GM12872 (cell line): ENCODE measurements at regions not wholly inside any gene's neighbourhood (a gene's known extent, or its start where the extent isn't known, plus 50 kb on each side); places are given as distances from the start of the nearest gene placed in this dataset.
A peak's percentile ranks its signal among the peaks of the same experiment; 100 is the strongest.

Source experiments
- TF ChIP-seq, protein P1 (sequence below): IDR thresholded peaks from 3 replicates; pipeline ENCODE4 v1.5.1; 2011; ENCODE audit warnings: low read depth, mild to moderate bottlenecking, low read length, moderate library complexity; ENCODE audit not compliant: insufficient read depth

GRCh38 chr10:105953056-105953455 lies 1211.5 kb downstream of the SORCS1 start:
- TF ChIP-seq, protein P1, sequence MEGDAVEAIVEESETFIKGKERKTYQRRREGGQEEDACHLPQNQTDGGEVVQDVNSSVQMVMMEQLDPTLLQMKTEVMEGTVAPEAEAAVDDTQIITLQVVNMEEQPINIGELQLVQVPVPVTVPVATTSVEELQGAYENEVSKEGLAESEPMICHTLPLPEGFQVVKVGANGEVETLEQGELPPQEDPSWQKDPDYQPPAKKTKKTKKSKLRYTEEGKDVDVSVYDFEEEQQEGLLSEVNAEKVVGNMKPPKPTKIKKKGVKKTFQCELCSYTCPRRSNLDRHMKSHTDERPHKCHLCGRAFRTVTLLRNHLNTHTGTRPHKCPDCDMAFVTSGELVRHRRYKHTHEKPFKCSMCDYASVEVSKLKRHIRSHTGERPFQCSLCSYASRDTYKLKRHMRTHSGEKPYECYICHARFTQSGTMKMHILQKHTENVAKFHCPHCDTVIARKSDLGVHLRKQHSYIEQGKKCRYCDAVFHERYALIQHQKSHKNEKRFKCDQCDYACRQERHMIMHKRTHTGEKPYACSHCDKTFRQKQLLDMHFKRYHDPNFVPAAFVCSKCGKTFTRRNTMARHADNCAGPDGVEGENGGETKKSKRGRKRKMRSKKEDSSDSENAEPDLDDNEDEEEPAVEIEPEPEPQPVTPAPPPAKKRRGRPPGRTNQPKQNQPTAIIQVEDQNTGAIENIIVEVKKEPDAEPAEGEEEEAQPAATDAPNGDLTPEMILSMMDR = no peak

DNA sequence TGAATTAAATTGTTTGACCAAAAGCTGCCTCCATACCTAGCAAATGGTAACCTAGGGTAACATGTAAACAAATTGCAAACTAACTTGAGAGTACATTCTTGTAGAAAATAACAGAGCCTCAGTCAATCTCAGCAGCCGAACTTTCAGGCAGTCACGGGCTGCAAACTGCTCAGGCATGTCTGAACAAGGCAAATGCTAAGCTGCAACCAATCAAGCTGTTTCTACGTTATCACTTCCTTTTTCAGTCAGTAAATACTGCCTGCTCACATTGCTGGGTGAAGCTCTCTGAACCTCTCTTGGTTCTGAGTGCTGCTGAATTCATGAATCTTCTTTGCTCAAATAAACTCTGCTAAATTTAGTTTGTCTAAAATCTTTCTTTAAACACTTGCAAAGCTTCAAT lies 1212.4 kb downstream of the SORCS1 start:
- TF ChIP-seq, protein P1 = no peak

DNA sequence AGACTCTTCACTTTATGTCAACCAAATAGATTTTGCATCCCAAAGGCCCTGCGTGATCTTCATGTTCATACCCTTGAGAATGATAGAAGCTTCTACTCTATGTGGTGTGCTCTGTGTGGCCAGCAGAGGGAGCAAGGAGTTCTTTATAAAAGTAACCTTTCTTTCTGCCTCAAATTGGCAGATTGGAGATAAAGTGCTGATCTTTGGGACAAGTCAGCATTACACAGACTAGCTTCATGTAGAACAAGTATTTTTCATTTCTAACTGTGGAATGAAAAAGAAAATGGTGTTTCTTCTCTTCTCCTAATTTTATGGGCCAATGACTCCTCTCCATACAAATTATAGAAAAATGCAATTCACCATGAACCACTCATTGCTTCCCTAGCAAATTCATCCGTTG lies 1214.1 kb downstream of the SORCS1 start:
- TF ChIP-seq, protein P1 = peak; percentile 77

DNA sequence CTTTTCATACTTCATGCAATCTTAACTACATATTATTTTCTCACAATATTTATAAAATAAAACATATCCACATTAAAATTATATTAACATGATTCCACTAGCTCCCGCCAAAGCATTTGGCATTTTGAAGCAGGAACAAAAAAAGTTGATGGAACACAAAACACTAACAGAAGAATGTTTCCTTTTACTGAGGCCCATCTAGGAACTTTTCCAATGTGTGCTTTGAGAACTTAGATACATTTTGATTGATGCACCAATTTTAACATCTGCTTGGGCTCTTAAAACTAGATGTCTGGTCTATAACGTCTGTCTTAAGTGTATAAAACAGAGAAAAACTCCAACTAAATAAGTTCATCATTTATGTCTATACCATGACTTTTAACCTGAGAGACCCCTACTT lies 1214.8 kb downstream of the SORCS1 start:
- TF ChIP-seq, protein P1 = no peak

DNA sequence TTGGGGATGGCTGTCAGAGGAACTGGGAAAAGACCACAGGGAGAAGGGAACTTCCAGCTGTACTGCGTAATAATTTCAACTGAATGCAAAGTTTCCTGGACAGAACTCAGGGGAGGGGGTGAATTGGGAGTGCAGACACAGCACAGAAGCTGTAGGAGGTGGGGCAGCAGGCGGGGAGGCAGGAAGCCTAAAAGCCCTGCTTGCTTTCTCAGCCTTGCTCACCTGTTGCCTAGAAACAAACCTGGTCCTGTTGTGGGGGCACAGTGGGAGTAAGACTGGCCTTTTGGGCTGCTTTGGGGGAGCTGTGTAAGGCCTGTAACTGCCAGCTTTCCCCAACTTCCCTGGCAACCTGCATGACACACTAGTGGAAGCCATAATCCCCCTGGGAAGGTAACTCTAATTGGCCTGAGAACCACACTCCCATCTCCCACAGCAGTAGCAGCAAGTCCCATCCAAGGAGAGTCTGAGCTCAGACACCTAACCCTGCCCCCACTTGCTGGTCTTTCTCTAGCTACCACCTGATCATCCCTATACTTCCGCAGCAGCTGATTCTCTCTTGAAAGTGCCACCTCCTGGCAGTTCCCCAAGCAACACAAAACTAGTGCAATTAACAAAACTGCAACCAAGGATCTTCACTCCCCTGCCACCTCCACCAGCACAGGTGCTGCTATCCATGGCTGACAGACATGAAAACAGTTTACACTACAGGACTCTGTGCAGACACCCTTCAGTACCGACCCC lies 1239.3 kb downstream of the SORCS1 start:
- TF ChIP-seq, protein P1 = no peak

GRCh38 chr10:105921348-105921747 lies 1243.2 kb downstream of the SORCS1 start:
- TF ChIP-seq, protein P1 = no peak

DNA sequence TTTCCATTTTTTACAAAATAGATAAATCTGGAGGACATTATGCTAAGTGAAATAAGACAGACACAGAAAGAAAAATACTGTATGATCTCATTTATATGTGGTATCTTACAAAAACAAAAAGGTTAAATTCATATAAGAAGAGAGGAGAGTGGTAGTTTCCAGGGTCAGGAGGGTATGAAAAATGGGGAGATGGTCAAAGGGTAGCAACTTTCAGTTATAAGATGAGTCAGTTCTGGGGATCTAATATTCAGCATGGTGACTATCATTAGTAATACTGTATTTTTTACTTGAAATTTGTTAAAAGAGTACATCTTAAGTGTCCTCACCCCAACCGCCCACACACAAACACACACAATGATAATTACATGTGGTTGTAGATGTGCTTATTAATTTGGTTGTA lies 1250.1 kb downstream of the SORCS1 start:
- TF ChIP-seq, protein P1 = no peak
